Fibroblast of upper back skin (primary cell): ENCODE measurements at regions not wholly inside any gene's neighbourhood (a gene's known extent, or its start where the extent isn't known, plus 50 kb on each side); places are given as distances from the start of the nearest gene placed in this dataset.

Source experiments
- DNase-seq: peaks from one replicate; pipeline ENCODE4 v3.0.0-alpha.2; 2013

- no peak for DNase-seq
Observed at GRCh38 chr7:18370633-18371032, 124.9 kb upstream of the HDAC9 start.

- no peak for DNase-seq
Observed at GRCh38 chr7:18378989-18379605, 116.5 kb upstream of the HDAC9 start.

DNA sequence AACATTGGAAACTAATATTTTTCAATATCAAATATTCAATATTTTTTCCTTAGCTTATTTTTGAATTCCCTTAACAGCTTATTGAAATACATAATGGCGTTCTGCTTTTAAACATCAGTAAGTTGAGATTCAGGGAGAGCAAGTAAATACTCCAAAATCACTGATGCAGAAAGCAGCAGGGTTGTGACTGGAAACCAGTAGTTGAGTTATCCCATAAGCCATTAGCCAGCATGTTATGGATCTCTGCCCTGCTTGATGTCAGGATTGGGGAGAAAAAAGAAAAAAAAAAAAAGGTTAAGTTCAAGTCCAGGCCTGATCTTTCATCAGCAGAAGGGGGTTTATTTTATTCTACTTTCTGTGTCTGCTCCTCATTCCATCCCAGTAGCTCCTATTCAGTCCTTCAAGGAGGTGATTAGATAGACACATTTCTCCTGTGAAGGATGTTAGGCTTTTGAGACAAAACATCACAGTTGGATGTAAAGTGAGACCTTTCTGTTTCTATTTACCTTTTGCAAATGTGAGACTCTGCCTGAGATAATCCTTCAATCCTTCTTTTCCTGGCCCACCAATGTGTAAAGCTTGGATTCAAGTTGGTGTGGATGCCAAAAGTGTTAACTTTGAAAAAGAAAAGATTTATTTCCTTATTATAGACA lies 110.9 kb upstream of the HDAC9 start:
- DNase-seq, result no peak

DNA sequence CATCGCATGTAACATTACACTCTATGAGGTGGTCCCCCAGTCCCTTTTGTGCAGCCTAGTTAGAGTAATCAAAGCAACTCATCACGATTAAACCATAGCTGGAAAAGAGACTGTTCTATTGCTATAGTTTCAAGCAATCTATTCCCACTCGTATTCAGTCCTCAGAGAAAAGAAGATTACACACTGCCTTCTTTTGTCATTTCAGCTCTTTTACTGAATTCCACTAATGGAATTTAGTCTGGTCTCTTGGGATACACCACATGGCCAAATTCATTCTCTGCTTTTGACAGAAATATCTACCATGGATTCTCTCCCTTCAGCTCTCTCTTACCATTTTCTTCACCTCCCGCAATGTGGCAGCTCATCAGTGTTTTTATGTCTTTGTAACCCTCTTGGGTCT lies 108.9 kb upstream of the HDAC9 start:
- peak; percentile 9 for DNase-seq

DNA sequence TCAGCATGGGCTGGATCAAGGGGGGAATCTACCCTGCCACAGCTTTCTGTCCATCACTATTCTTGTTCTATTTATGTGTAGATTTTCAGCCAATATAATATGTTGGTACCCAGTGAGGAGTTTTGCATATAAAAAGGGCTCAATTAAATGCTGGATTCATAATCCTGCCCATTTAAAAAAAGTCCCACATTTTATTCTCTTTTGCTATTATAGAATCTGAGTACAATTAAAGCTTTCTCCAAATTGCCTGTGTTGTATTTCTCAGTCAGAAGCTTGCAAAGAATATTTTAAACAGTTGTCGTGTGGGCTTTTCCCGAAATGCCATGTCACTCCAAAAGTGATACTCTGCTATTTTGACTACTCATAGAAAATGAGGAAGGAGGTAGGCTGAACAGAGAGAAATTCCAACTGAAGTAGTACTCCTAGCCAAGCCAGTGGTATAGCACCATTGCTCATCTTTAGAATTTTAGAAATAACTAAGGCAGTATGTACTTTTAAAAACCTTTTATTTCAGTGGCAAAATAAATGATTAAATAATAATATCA lies 108.3 kb upstream of the HDAC9 start:
- no peak for DNase-seq

GRCh38 chr7:18390535-18390907 lies 105.0 kb upstream of the HDAC9 start:
- DNase-seq, result no peak

DNA sequence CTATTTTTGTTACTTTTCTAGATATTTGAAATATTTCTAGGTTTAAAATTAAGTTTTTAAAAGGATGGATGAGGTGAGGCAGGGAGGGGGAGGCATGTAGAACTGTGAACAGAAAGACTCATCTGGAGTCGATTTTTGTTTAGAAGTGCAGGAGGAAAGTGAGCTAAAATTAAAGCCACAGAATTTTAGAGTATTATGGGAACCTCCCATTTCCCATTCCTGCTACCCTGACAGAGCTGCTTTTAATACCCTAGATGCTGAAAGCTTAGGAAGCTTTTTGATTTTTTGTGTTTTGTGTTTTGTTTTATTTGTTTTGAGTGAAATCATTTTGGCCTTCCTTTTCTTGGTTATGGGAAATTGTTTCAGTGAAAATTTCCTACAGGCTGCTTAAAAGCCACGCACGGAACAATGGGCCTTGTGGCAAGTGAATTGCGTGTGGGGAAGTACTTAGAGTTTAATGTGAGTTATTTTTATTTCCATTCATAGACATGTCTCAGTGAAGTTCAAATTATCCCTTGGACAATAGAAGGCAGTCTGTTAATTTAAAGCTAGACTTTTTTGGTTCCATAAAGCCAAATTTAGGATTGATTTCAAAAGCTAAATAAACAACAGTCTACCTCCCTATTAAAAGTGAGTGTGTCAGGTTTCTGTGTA lies 102.0 kb upstream of the HDAC9 start:
- no peak for DNase-seq

DNA sequence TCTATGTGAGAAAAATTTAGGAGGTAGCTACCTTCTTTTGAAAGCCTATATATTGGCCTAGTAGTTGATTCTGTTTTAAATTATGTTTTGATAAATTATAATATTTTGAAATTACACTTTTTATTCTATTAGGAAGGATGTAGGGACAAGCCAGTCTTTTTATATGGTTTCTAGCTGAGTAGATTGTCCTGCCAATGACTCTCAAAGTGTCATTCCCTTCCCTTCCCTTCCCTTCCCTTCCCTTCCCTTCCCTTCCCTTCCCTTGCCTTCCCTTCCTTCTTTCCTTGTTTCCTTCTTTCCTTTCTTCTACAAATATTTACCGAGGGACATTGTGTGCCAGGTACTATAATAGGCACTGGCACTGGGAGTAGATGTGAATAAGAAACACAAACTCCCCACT lies 99.7 kb upstream of the HDAC9 start:
- no peak for DNase-seq

DNA sequence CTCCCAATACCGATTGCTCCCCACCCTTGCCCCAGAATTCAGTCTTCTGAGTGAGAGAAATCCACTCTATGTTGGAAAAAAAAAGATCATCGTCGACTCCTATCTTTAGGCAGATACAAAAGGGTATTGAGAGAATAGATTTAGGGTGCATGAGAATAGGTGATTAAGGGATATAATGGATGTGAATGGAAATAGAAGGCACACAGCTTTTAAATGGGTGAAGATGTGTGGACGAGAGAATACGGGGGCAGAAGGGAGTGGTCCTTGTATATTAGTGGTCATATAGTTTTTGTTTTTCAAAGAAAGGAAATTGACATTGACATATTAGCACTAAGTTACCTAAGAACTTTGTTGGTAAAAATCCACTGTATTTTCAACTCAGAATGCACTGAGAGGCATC lies 98.6 kb upstream of the HDAC9 start:
- DNase-seq, result no peak

- DNase-seq, result peak; percentile 35
Observed at GRCh38 chr7:18399436-18400235, 95.9 kb upstream of the HDAC9 start.

DNA sequence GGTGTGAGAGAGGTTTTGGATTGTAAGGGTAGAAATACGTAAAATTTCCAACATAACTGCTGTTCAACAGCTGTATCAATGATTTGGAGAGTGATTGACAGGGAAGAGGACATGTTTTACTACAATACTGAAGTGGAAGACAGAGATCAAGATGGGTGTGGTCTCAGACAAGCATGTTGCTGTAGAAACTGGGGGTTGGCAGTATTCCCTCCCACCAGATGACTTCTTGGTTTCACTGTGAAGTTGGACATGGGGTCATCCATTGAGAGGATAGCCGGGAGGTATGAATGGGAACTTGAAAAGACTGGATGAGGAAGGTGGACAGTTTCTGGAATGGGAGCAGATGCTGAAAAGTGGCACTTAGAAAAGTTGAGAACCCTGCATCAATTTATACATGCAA lies 95.3 kb upstream of the HDAC9 start:
- DNase-seq, result no peak

GRCh38 chr7:18400726-18401125 lies 94.8 kb upstream of the HDAC9 start:
- DNase-seq, result no peak

- no peak for DNase-seq
Observed at GRCh38 chr7:18401757-18402156, 93.8 kb upstream of the HDAC9 start.

DNA sequence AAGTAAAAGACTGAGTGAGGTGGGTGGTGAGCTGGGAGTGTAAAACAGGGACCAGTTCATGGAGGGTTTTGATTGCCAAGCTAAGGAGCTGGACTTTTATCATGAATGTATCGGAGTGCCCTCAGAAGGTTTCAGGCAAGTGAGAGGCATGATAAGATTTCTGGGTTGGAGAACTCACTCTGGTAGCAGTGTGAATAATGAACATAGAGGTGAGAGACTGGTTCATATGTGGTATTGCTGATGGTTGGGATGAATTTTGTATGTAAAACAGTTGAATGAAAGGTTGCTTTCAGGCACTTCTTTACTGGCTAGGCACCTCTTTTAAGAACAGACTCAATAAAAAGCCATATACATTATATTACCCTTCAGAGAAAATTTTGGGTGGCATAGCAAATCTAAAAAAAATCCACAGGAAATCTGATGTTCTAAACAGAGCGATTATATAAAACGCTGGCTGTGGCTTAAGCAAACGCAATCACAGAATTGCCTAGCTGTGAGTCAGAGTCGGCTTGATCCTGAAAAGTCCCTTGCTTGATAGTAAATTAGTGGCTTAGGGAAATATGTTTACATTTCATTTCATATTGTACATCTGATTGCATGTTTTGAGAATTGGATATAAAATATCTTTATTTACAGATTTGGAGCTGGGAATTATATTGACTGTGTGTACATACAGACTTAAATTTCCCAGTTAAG lies 92.9 kb upstream of the HDAC9 start:
- peak; percentile 69 for DNase-seq

DNA sequence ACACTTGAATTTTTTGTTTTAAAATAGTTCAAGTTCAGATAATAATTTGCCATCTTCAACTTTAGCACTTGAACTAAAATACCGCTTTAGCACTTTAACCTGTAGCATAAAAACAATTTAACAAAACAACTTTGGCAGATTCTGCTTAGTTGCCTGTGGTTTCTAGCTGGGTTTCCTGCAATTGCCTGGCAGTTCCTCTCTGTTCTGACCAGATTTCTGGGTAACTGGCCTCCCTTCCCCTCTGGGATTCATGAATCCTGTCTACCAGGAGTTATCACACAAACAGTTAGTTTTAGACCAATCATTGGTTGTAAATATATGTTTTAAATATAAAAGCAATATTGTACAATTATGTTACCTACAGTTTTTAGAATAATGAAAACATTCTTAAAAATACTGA lies 89.8 kb upstream of the HDAC9 start:
- no peak for DNase-seq

- no peak for DNase-seq
Observed at GRCh38 chr7:18407385-18407784, 88.2 kb upstream of the HDAC9 start.

DNA sequence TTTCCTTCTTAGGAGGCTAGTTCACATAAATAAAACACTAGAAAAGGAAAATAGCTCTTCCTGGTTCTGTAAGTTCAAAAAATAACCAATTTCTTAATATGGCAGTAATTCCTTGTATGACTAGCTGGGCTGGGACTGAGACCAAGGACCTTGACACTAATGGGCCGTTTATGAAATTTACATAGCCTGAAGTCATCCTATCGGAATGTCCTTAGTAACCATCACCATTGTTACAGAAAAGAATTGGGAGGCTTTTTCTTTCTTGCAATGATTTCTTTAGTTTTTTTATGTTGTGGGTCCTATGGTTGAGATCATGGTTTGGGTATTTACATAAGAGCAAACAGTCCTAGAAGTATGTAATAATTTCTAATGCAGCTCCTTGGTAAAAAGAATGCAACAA lies 87.1 kb upstream of the HDAC9 start:
- peak; percentile 94 for DNase-seq

DNA sequence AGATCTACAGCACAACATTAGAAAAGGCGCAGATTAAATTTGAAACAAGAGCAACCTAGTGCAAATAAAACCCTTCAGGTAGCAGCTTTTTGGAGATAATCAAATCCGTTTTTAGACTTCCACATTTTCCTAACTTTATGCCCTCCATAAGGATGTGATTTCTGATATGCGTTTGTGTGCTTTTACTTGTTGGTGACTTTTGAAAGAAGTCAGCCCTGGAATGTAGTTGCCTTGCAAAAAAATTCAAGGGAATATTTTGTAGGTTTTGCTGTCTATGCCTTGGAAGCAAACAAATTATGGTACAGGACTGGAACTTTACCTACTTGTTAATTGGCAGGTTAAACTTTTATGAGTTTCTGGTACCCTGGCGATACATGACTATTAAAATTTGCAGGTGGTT lies 86.7 kb upstream of the HDAC9 start:
- no peak for DNase-seq

GRCh38 chr7:18413447-18413846 lies 82.1 kb upstream of the HDAC9 start:
- DNase-seq, result no peak

DNA sequence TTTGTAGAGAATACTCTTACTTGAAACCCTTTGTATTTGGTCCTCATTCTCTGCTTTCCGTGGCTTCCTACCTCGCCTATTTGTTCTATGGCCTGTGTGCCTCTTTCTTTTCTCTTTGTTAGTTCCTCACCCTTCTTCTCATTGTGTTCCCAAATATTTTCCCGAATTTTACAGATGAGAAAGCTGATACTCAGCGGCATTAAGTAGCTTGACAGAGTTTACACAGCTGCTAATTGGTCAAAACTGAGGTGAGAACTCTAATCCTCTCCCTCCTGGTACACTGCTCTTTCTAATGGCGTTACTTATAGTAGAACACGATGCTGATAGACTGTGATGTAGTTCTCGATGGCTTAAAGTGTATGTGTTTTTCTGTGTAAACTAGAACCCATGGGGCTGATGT lies 80.7 kb upstream of the HDAC9 start:
- DNase-seq, result no peak

DNA sequence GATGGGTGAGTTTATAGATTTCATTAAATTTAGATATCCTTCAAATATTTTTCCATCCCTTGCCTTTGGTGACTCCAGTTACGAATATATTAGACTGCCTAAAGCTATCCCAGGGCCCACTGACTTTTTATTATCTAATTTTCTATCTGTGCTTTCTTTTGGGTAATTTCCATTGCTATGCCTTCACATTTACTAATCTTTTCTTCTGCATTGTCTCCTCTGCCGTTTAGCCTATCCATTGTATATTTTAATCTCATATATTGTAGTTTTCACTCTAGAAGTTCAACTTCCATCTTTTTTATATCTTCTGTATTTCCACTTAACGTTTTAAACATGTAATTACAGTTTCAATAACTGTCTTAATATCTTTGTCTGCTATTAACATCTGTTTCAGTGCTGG lies 78.6 kb upstream of the HDAC9 start:
- DNase-seq, result no peak

GRCh38 chr7:18419456-18419855 lies 76.1 kb upstream of the HDAC9 start:
- DNase-seq, result peak; percentile 64

GRCh38 chr7:18420108-18420507 lies 75.4 kb upstream of the HDAC9 start:
- no peak for DNase-seq
